Left ventricle myocardium inferior (tissue), 1 donor: ENCODE measurements at regions not wholly inside any gene's neighbourhood (a gene's known extent, or its start where the extent isn't known, plus 50 kb on each side); places are given as distances from the start of the nearest gene placed in this dataset.
"Not testable (repeated sequence)": the region's sequence is repeated elsewhere in the genome, so short reads cannot be mapped to it uniquely, and the experiment has no call there.

Experiments
- DNase-seq: peaks from one replicate; pipeline ENCODE4 v3.0.0-alpha.2; 2020
- H3K27ac ChIP-seq: fragments of 200-600 bp; replicated peaks from 2 replicates; pipeline ENCODE4 v1.8.0; 2021
- H3K27me3 ChIP-seq: fragments of 200-600 bp; 2 replicates; pipeline ENCODE4 v1.8.0; 2021; ENCODE audit warnings: low read depth
- H3K36me3 ChIP-seq: fragments of 200-600 bp; 2 replicates; pipeline ENCODE4 v1.8.0; 2021
- H3K4me1 ChIP-seq: fragments of 200-600 bp; 2 replicates; pipeline ENCODE4 v1.8.0; 2021
- H3K4me3 ChIP-seq: fragments of 200-600 bp; 2 replicates; pipeline ENCODE4 v1.8.0; 2021; ENCODE audit warnings: mild to moderate bottlenecking, moderate library complexity
- H3K9me3 ChIP-seq: fragments of 200-600 bp; replicated peaks from 2 replicates; pipeline ENCODE4 v1.8.0; 2021
- intact Hi-C: fragments of 100-400 bp; cut with micrococcal nuclease; formaldehyde crosslinking; loops from one replicate; pipeline ENCODE4 v1.11.0; 2022
- TF ChIP-seq, protein P1 (sequence below): fragments of 200-600 bp; IDR thresholded peaks from 2 replicates; pipeline ENCODE4 v1.8.0; 2021; ENCODE audit warnings: antibody characterized with exemption, mild to moderate bottlenecking, borderline replicate concordance
- donor health status: DM: no; HTN: yes; CAD: no; lungs with severe emphysema.

DNA sequence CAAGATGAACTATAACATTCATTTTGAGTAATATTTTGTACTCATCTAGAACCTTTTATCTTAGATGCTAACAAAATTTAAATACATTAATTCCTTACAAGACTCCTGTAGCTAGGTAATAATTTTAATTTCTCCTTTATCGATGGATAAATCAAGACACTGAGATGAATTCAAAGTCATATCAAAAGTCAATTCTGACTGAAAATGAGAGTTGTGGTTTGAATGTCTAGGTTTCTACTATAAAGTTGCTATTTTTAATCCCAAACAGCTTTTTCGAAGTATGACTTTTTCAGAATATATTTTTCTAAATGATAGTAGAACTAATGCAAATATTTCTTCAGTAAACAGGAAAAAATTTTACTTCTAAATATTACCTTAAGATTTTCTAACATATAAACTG lies 491.7 kb upstream of the FAM174A start:
- Histone ChIP-seq H3K27me3 (no peaks in the 10 kb centered on the region), H3K9me3 (no peaks in the 10 kb centered on the region), H3K4me1 (no peaks in the 10 kb centered on the region), H3K36me3 (no peaks in the 10 kb centered on the region), H3K27ac (no peak overlapping the region), H3K4me3 (no peak overlapping the region)
- DNase-seq = no peak
- intact Hi-C loops = no loop called here
- TF ChIP-seq, protein P1, sequence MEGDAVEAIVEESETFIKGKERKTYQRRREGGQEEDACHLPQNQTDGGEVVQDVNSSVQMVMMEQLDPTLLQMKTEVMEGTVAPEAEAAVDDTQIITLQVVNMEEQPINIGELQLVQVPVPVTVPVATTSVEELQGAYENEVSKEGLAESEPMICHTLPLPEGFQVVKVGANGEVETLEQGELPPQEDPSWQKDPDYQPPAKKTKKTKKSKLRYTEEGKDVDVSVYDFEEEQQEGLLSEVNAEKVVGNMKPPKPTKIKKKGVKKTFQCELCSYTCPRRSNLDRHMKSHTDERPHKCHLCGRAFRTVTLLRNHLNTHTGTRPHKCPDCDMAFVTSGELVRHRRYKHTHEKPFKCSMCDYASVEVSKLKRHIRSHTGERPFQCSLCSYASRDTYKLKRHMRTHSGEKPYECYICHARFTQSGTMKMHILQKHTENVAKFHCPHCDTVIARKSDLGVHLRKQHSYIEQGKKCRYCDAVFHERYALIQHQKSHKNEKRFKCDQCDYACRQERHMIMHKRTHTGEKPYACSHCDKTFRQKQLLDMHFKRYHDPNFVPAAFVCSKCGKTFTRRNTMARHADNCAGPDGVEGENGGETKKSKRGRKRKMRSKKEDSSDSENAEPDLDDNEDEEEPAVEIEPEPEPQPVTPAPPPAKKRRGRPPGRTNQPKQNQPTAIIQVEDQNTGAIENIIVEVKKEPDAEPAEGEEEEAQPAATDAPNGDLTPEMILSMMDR = no peak

GRCh38 chr5:100026606-100027005 lies 508.6 kb upstream of the FAM174A start:
- no peak overlapping the region for H3K4me3 ChIP-seq
- TF ChIP-seq, protein P1 = no peak
- no peaks in the 10 kb centered on the region for H3K9me3 ChIP-seq
- H3K27ac ChIP-seq = no peak overlapping the region
- intact Hi-C loops = no loop called here
- no peaks in the 10 kb centered on the region for H3K27me3 ChIP-seq
- no peak for DNase-seq
- H3K4me1 ChIP-seq = no peaks in the 10 kb centered on the region
- H3K36me3 ChIP-seq = no peaks in the 10 kb centered on the region

- Histone ChIP-seq H3K36me3 (no peaks in the 10 kb centered on the region), H3K27ac (no peak overlapping the region), H3K27me3 (no peaks in the 10 kb centered on the region), H3K4me1 (no peaks in the 10 kb centered on the region), H3K4me3 (no peak overlapping the region), H3K9me3 (no peaks in the 10 kb centered on the region)
- no peak for DNase-seq
- intact Hi-C loops = no loop called here
- TF ChIP-seq, protein P1 = no peak
Observed at GRCh38 chr5:100023536-100023935, 511.6 kb upstream of the FAM174A start.

- H3K4me3 ChIP-seq = no peak overlapping the region
Observed at GRCh38 chr5:100017520-100018262, 517.5 kb upstream of the FAM174A start.

DNA sequence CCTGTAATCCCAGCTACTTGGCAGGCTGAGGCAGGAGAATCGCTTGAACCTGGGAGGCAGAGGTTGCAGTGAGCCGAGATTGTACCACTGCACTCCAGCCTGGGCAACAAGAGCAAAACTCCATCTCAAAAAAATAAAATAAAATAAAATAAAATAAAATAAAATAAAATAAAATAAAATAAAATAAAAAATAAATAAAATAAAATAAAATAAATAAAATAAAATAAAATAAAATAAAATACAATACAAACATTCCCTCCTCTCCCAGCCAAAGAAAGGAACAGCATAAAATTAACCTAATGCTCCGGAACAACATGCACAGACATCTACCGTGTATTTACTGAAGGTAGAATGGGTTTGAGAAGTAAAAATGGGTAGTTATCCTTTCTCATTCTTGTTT lies 521.9 kb upstream of the FAM174A start:
- DNase-seq, H3K36me3 ChIP-seq, H3K9me3 ChIP-seq, intact Hi-C loops, H3K4me3 ChIP-seq, H3K27me3 ChIP-seq, H3K4me1 ChIP-seq, H3K27ac ChIP-seq: not testable (repeated sequence)

More at GRCh38 chr5:100017520-100018262, 517.5 kb upstream of the FAM174A start:
- TF ChIP-seq, protein P1 = no peak
- Histone ChIP-seq H3K9me3 (no peaks in the 10 kb centered on the region), H3K36me3 (no peaks in the 10 kb centered on the region), H3K27ac (no peak overlapping the region), H3K4me1 (no peaks in the 10 kb centered on the region), H3K27me3 (no peaks in the 10 kb centered on the region)
- intact Hi-C loops = no loop called here
- DNase-seq = no peak

DNA sequence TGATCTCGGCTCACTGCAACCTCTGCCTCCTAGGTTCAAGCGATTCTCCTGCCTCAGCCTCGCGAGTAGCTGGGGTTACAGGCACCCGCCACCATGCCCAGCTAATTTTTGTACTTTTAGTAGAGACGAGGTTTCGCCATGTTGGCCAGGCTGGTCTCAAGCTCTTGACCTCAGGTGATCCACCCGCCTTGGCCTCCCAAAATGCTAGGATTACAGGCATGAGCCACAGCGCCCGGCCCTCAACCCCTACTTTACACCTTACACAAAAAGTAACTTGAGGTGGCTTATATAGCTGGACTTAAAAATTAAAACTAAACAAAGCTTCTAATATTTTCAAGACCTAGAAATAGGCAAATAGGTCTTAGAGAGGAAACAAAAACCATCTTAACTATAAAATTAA lies 524.0 kb upstream of the FAM174A start:
- intact Hi-C loops, H3K4me1 ChIP-seq, H3K36me3 ChIP-seq, DNase-seq, H3K27ac ChIP-seq, H3K4me3 ChIP-seq, H3K9me3 ChIP-seq, H3K27me3 ChIP-seq: not testable (repeated sequence)
